HT-29 (cell line): ENCODE measurements at regions not wholly inside any gene's neighbourhood (a gene's known extent, or its start where the extent isn't known, plus 50 kb on each side); places are given as distances from the start of the nearest gene placed in this dataset.
"Not testable (repeated sequence)": the region's sequence is repeated elsewhere in the genome, so short reads cannot be mapped to it uniquely, and the experiment has no call there.

Source experiments
- DNase-seq: peaks from one replicate; pipeline ENCODE4 v3.0.0-alpha.2; 2015; ENCODE audit warnings: low spot score

DNA sequence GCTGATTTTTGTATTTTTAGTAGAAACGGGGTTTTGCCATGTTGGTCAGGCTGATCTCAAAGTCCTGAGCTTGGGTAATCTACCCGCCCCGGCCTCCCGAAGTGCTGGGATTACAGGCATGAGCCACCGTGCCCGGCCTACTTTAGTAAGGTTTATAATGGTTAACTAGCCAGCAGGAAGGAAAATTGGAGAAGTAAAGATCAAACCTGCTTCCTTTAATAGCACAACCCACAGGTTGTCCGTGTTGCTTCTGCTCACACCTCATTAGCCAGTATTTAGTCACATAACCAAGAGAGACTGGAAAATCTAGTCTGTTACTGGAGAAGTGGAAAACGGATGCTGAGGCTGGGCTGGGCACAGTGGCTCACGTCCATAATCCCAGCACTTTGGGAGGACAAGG, 51.9 kb upstream of the TBL1XR1 start:
- DNase-seq, result peak; percentile 35

GRCh38 chr3:177250151-177250550, 52.9 kb upstream of the TBL1XR1 start:
- DNase-seq, result no peak

DNA sequence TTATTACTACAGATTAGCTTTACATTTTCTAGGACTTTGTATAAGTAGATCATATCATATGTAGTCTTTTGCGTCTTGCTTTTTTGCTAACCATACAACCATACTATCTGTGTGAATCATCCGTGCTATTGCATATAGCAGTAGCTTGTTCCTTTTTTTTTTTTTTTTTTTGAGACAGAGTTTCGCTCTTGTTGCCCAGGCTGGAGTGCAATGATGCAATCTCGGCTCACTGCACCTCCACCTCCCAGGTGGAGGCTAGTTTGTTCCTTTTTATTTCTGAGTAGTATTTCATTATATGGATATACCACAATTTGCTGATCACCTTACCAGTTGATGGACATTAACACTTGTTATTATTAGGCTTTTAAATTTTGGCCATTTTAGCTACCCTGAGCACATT, 54.5 kb upstream of the TBL1XR1 start:
- DNase-seq, result no peak

DNA sequence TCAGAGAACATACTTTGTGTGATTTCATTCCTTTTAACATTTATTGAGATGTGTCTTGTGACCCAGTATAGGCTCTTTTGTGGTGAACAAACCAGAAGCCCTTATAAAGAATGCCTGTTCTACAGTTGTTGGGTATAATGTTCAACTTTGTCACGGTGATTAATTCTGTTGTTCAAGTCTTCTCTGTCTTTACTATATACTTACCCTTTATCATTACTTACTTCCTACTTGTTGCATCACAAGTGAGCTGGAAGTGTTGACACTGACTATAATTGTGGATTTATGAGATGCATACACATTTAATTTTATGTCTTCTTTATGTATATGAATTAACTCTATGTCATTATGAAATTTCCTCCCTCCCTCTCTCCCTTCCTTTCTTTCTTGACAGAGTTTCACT, 59.7 kb upstream of the TBL1XR1 start:
- no peak for DNase-seq

DNA sequence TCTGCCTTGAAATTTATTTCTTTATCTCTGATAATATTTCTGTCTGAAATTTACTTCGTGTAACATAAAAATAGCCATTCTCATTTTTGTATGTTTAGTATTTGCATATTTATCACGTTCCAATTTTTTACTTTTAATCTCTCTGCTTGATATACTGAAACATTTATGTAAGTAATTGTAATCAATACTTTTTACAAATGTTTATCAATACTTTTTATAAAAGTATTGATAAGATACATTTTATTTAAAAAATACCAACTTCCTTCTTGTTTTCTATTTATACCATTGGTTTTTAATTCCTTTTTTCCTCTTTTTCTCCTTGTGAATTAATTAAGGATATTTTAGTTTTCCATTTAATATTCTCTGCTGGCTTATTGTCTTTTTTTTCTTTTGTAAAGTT, 60.3 kb upstream of the TBL1XR1 start:
- no peak for DNase-seq

GRCh38 chr3:177262396-177262795, 65.1 kb upstream of the TBL1XR1 start:
- DNase-seq, result no peak

- DNase-seq, result no peak
Measured at GRCh38 chr3:177263615-177264368, 66.5 kb upstream of the TBL1XR1 start.

DNA sequence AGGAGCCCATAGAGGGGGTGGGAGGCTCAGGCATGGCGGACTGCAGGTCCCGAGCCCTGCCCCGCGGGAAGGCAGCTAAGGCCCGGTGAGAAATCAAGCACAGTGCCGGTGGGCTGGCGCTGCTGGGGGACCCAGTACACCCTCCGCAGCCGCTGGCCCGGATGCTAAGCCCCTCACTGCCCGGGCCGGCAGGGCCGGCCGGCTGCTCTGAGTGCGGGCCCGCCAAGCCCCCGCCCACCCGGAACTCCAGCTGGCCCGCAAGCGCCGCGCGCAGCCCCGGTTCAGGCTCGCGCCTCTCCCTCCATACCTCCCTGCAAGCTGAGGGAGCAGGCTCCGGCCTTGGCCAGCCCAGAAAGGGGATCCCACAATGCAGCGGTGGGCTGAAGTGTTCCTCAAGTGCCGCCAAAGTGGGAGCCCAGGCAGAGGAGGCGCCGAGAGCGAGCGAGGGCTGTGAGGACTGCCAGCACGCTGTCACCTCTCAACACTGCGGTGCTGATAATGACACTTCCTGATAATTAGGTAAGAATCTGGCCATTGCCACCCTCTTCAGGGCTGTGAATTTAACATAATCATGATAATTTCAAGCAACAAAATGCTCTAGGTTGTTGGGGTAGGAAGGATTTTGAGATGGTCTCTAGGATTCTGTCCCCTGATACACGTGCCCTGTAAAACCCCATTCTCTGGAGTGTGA, 74.7 kb upstream of the TBL1XR1 start:
- not testable (repeated sequence) for DNase-seq

DNA sequence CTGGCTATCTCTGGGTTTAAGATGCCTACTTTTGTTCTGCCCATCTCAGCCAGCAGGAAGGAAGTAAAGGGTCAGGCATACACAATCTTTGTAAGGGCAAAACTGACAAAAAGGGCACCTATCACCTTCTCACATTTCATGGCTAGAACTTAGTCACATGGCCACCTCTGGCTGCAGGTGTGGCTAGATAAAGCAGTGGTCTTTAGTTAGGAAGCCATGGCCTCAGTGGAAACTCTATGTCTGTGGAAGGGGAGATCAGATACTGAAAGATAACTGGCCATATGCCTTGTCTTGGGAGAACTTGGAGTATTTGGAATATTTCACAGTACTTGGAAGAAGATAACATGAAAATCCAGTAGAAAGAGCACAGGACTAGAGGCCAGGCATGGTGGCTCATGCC, 80.7 kb upstream of the TBL1XR1 start:
- DNase-seq, result no peak

GRCh38 chr3:177279118-177279815, 82.0 kb upstream of the TBL1XR1 start:
- peak; percentile 44 for DNase-seq

DNA sequence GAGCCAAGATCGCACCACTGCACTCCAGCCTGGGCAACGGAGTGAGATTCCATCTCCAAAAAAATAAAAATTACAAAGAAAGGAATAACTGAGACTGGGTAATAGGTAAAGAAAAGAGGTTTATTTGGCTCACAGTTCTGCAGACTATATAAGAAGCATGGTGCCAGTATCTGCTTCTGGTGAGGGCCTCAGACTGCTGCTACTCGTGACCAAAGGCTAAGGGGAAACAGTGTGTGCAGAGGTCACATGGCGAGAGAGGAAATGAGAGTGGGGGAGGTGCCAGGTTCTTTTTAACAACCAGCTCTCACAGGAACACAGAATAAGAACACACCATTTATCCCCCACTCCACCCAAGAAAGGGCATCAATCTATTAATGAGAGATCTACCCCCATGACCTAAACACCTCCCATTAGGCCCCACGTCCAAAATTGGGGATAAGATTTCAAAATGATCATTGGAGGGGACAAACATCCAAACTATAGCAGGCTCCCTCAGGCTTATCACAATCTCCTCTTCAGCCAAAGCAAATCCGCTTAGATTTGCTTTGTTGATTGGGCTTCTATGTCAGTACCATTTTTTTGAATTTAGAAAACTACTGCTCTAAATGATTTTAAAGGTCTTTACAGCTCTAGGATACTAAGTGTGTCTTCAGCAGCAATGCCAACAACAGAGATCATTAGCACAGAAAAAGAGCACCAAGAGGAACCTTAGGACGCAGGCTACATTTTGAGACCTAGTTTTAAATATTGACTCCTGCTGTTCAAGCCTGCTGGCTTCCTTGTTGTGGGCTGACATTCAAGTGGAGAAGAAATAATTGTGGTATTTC, 84.2 kb upstream of the TBL1XR1 start:
- DNase-seq, result no peak

- no peak for DNase-seq
Measured at GRCh38 chr3:177282119-177282655, 84.9 kb upstream of the TBL1XR1 start.

DNA sequence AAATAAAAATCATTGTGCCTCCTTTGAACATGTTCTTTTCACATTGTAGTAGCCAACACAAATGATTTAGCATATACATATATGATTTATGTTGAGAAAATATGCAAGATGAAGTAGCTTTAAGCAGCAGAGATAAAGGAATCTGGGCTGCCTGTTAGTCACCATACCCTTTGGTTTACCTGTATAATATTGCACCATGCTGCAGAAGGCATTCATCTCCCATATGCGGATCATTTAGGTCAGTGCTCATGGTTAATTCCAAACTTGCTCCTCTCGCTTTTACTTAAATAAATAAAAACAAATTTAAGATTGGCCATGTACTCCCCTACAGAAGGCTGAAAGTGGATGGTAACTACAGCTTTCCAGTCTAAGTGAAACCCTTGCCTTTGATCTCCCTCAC, 86.7 kb upstream of the TBL1XR1 start:
- no peak for DNase-seq

DNA sequence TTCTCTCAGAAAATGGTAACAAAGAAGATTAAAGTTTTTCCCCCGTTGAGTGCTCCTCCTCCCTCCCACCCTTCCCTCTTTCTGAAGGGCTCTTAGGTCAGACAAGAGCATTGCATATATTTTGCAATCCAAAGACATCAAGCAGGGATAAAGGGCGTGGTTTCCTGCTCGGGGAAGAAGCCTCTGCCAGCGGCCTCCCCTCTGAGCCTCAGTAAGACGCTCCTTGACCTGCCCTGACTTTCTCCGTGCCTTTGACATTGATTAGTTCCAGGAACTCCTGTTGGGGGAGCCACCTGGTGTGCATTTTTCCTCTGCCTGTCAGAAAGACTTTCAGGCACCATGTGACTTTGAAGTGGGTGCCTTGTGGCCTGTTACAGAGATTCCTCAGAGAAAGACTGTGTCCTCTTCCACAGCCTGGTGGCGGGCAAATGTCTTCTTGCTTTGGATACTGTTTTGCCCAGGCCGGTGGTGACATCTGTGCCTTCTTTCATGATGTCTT, 87.2 kb upstream of the TBL1XR1 start:
- DNase-seq, result no peak

GRCh38 chr3:177286034-177286433, 88.8 kb upstream of the TBL1XR1 start:
- DNase-seq, result peak; percentile 66

GRCh38 chr3:177287231-177287630, 89.9 kb upstream of the TBL1XR1 start:
- DNase-seq, result no peak

GRCh38 chr3:177290633-177291032, 93.4 kb upstream of the TBL1XR1 start:
- no peak for DNase-seq

DNA sequence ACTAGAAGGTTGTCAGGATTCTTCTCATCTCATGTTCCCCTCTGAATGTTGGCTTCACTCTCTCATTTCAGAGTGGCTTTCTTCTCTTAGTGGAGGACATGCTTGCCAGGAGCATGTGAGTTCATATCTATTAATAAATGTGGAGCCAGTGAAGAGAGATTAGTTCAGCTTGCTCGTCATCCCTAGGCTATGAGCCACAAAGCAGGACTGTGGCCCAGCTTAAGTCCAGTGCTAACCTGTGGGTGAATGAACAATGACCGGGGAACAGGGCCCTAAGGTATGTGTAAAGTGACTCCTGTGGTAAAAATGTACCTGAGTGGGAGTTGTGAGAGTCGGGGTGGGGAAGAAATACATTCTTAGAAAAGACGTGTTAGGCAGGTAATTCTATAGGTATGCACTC, 96.9 kb upstream of the TBL1XR1 start:
- peak; percentile 47 for DNase-seq

DNA sequence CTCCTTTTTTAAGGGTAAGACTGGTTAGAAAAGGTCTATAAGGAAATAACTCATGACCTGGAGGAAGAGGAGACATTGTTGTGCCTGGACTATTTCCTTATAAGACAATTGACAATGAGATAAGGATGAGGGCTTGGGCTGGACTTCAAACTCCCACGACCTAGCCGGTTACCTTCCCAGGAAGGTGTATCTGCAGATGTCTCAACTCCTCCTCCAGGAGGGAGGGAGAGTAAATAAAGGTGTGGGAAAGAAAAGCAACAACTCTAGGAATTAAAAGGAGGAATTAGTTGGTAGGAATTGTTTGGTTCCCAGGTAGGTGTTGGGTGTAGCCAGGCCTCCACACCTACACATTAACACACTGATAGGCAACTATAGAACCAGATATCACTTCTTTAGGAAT, 97.8 kb upstream of the TBL1XR1 start:
- DNase-seq, result peak; percentile 87

GRCh38 chr3:177299250-177299649, 102.0 kb upstream of the TBL1XR1 start:
- DNase-seq, result no peak
